ENCODE measurements at regions not wholly inside any gene's neighbourhood (a gene's known extent, or its start where the extent isn't known, plus 50 kb on each side); places are given as distances from the start of the nearest gene placed in this dataset.

- no peaks in the 10 kb centered on the region for H3K27me3 ChIP-seq (ENCODE audit: control insufficient read depth, insufficient read depth, low read length)
- no peak for TF ChIP-seq CTCF (IDR thresholded peaks at IDR 0.05; ENCODE audit: insufficient read depth, low read length, severe bottlenecking)
- no peak overlapping the region for H3K4me3 ChIP-seq (ENCODE audit: low read depth, low read length)
- H3K36me3 ChIP-seq (ENCODE audit: control insufficient read depth, insufficient read depth, low read length), result no peaks in the 10 kb centered on the region
- no peak for FAIRE-seq
- peak; percentile 50 for DNase-seq (ENCODE audit: low read depth)
Observed at GRCh38 chr15:100723315-100723801, 121.0 kb downstream of the ASB7 start.

GRCh38 chr15:100725121-100726069 lies 123.0 kb downstream of the ASB7 start:
- no peak overlapping the region for H3K4me3 ChIP-seq (ENCODE audit: low read depth, low read length)
- DNase-seq (ENCODE audit: low read depth) (peak; percentile 79), FAIRE-seq (no peak)
- no peak for TF ChIP-seq CTCF (IDR thresholded peaks at IDR 0.05; ENCODE audit: insufficient read depth, low read length, severe bottlenecking)
- no peaks in the 10 kb centered on the region for H3K27me3 ChIP-seq (ENCODE audit: control insufficient read depth, insufficient read depth, low read length)
- H3K36me3 ChIP-seq (ENCODE audit: control insufficient read depth, insufficient read depth, low read length), result no peaks in the 10 kb centered on the region

- no peak for TF ChIP-seq CTCF (IDR thresholded peaks at IDR 0.05; ENCODE audit: insufficient read depth, low read length, severe bottlenecking)
- DNase-seq (ENCODE audit: low read depth) (no peak), FAIRE-seq (no peak)
- H3K27me3 ChIP-seq (ENCODE audit: control insufficient read depth, insufficient read depth, low read length), result no peaks in the 10 kb centered on the region
- H3K4me3 ChIP-seq (ENCODE audit: low read depth, low read length), result no peak overlapping the region
- H3K36me3 ChIP-seq (ENCODE audit: control insufficient read depth, insufficient read depth, low read length), result no peaks in the 10 kb centered on the region
Observed at GRCh38 chr15:100726070-100726420, 123.7 kb downstream of the ASB7 start.

- DNase-seq (ENCODE audit: low read depth) (peak; percentile 82), FAIRE-seq (no peak)
- Histone ChIP-seq H3K4me3 (ENCODE audit: low read depth, low read length) (no peak overlapping the region), H3K27me3 (ENCODE audit: control insufficient read depth, insufficient read depth, low read length) (no peaks in the 10 kb centered on the region), H3K36me3 (ENCODE audit: control insufficient read depth, insufficient read depth, low read length) (no peaks in the 10 kb centered on the region)
- TF ChIP-seq CTCF (IDR thresholded peaks at IDR 0.05; ENCODE audit: insufficient read depth, low read length, severe bottlenecking), result no peak
Observed at GRCh38 chr15:100726421-100727190, 124.2 kb downstream of the ASB7 start.

- no peak for TF ChIP-seq CTCF (IDR thresholded peaks at IDR 0.05; ENCODE audit: insufficient read depth, low read length, severe bottlenecking)
- FAIRE-seq (no peak), DNase-seq (ENCODE audit: low read depth) (peak; percentile 95)
- Histone ChIP-seq H3K27me3 (ENCODE audit: control insufficient read depth, insufficient read depth, low read length) (no peaks in the 10 kb centered on the region), H3K4me3 (ENCODE audit: low read depth, low read length) (no peak overlapping the region), H3K36me3 (ENCODE audit: control insufficient read depth, insufficient read depth, low read length) (no peaks in the 10 kb centered on the region)
Observed at GRCh38 chr15:100727291-100727851, 125.0 kb downstream of the ASB7 start.

All from bronchial epithelial cell (primary cell).